Hematopoietic multipotent progenitor cell (in vitro differentiated cells): ENCODE measurements at regions not wholly inside any gene's neighbourhood (a gene's known extent, or its start where the extent isn't known, plus 50 kb on each side); places are given as distances from the start of the nearest gene placed in this dataset.
"Not testable (repeated sequence)": the region's sequence is repeated elsewhere in the genome, so short reads cannot be mapped to it uniquely, and the experiment has no call there.

Experiments used
- DNase-seq, 3 donors: peaks; one replicate each; pipeline ENCODE4 v3.0.0-alpha.2; 2011 to 2015; ENCODE audit warnings: low read depth in 2 of 3, low spot score in 2 of 3

DNA sequence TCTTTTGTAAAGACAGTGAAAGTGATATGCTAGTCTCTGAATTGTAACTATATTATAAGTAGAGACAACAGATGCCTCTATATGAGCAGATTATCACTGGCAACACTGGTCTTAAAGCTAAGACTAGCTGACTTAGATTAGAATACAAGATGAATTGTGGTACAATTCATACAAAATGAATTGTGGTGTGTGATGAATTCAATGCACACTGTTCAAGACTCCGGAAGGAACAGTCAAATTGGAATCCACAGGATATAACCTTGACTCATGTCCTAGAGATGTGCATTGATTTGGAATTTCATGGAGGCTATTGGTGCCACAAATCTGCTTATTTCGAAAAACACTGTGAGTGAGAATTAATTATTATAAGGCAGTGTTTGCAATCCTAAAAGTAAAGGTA, 701.8 kb downstream of the PCDH7 start:
- no peak for DNase-seq

DNA sequence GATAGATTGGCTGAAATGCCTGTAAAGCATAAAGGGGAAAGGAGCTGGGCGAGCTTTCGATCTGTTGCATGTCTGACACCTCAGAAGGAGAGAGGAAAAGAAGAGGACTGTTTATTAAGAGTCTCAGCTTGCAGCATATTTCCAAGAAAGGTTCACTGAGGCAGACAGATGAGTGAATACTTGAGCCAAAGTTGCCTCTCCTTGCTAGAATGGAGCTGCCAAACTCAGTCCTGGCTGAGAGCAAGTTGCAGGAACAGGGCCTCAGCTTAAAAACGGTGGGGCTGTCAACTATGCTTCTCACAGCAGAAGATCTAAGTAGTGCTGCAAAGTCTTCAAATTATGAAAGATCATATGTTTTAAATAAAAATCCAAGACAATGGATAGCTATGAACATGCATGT, 707.5 kb downstream of the PCDH7 start:
- DNase-seq: no peak

DNA sequence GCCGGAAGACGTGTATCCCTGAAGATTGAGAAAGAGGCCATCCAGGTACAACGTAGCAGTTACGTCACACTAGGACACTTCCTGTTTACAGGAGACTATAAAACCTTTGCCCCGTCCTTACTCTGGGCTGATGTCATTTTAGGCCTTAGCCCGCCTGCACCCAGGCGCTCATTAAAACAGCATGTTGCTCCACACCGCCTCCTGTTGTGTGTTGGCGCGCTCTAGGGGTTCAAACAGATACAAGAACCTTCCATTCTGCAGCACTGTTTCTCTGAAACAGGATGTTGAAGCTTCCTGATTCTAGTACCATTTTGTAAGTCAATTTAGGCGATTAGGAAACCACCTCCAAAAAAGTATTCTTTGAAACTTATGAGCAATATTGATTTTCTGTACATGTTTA, 722.1 kb downstream of the PCDH7 start:
- DNase-seq: no peak

DNA sequence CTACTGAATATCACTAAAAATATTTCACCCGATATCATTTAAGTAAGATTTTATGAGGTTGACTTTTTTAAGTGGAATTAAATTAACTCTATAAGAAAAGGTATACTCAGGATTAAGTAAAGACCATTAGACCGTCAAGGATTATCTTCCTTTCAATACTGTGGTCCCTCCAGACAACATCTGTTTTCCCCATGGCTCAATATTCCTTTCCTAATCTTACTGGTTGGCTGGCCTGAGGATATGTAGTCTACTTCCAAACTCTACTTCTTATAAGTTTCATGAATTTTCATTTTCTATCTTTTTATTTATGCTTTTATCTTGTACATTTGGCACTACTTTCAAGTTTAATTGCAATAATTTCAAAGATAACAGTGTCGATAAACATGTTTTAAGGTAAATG, 725.4 kb downstream of the PCDH7 start:
- DNase-seq: no peak

DNA sequence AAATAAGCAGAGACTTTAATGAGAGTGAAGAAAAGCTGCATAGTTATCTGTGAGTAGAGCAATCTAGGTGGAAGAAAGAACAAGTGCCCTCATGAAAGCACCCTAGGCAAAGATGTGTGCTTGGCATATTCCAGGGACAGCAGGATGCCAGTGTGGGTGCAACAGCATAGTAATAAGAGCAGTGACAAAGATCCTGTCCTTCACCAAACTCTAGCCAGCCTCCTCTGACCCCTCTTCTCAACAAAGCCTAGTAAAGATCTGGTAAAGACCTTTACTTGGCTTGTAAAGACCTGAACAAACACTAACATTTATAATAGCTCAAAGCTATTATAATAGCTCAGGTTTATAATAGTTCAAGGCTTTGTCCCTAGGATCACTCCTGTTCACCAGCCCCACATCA, 735.4 kb downstream of the PCDH7 start:
- no peak for DNase-seq

DNA sequence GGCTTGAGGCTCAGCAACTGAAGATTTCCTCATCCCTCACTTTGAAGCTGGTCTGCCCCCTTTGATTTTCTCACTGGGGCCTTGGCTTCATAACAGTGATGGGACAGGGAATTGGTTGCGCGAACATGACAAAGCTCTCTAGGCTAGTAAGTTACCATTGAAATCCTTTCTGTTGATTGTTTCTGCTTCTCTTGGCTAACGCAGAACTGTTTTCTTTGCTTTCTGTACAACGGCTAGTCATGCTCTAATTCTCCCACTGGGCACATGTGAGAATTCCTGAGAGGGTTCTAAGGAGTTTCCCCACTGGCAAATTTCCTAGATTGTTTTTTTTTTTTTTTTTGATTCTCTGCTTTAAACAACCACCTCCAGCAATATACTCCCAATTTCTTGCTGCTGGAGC, 738.6 kb downstream of the PCDH7 start:
- DNase-seq: no peak

DNA sequence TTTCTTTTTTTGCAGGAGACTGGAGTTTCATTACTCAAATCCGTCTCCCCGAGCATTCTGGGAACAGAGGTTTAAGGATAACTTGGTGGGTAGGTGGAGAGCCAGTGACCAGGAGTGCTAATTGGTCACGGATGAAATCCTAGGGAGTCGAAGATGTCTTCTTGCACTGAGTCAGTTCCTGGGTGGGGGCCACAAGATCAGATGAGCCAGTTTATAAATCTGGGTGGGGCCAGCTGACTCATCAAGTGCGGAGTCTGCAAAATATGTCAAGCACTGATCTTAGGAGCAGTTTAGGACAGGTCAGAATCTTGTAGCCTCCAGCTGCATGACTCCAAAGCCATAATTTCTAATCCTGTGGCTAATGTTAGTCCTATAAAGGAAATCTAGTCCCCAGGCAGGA, 741.3 kb downstream of the PCDH7 start:
- DNase-seq: no peak

DNA sequence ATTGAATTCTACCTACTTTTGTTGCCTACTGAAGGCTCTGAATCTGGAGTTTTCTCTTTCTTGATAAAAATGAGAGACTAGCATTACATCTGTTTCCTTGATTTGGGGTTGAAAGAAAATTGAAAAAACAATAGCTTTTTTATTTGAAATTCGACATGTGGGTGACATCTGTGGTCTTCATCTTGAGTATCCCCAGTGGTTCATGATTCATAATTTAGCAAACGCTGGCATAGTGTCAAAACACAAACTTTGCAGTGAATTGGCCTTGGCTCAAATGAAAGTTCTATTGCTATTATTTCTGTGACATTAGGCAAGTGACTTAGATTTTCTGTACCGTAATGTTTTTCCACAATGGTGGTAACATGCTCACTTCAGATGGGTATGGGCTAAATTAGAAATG, 747.6 kb downstream of the PCDH7 start:
- no peak for DNase-seq

DNA sequence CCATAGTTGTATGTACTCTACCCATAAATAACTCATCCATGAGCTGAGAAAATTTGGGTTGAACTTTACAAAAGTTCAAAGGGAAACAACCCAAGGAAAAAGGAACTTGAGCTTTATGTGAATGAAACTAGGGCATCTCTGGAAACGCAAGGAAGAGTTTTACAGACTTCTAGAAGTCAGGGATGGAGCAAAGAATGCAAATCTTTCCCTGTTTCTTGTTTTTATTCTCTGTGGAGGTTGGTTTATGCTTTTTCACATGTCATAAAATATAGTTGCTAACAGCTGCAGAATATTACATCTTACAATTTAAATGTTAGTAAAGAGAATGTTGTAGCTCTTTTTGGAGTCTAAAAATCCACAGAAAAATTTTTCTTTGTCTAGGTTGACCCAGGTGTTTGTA, 754.1 kb downstream of the PCDH7 start:
- DNase-seq: no peak

DNA sequence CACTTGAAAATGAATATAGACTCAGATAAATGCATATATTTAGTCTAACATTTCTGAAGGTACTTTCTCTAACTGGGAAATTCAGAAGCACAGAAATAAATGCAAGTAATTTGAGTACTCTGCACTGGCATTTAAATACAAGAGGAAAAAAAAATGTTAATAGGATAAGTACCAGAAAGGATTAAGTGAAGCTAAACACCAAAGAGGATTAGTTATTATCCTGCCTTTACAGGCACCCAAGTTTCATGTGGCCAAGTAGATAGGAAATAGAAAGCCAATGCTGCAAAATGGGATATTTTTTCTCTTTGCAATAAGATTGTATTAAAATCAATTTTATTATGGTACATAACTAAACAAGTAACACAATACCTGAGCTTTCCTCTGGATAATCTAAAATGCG, 762.5 kb downstream of the PCDH7 start:
- no peak for DNase-seq

DNA sequence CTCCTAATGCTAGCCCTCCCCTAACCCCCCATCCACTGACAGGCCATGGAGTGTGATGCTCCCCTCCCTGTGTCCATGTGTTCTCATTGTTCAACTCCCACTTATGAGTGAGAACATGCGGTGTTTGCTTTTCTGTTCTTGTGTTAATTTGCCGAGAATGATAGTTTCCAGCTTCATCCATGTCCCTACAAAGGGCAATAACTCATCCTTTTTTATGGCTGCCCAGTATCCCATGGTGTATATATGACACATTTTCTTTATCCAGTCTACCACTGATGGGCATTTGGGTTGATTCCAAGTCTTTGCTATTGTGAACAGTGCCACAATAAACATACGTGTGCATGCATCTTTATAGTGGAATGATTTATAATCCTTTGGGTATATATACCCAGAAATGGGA, 779.0 kb downstream of the PCDH7 start:
- not testable (repeated sequence) for DNase-seq

DNA sequence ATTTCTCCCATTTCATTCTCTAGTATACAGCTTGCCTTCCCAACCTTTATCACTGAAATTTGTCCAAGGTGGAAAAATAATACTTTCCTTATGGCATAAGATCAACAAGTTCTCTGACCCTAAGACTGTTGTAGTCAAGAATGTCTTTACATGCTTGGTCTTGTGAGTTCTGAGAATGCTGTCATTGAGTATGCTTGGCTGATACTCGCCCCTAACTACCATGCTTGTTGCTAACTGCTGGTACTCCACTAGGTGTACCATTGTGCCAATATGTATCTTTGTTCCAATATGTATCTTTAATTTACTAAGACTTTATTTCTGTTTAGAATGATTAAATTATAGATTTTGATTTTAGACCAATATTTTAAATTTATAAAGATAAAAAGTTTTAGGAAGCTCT, 796.4 kb downstream of the PCDH7 start:
- DNase-seq: no peak

DNA sequence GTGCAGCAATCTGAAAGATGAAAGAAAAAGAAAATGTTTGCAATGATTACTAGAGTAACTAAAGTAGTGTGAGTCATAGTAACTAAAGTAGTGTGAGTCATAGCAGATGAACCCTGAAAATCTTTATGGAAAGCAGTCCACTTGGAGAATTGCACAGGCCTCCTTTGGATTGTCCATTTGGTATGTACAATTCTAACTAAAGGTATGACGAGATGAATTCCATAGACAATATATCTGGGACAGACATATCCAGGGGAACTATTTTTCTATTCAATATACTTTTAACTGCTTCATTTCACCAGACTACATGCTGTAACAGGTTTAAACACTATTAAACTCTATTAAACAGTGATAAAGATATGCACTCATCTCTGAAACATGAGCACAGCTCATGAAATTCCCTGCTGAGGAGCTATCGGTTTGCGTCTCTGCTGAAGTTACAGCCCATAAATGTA, 798.7 kb downstream of the PCDH7 start:
- DNase-seq: no peak

DNA sequence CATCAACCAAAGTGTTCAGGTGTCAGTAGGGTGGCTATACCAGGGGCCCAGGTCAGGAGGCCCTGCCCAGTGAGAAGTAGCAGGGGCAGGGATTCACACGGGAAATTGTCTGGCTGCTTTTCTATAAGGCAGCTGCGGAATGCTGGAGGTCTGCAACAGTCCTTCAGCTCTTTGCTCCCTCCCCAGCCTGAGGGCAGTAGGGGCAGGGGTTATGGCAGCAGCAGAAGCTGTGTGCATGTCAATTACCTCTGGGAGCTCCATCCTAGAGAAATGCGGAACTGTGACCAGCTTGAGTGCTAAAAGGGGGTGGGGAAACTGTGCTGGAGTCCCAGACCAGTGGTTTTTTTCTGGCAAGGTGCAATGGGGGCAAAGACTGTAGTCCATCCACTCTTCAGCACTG, 810.4 kb downstream of the PCDH7 start:
- no peak for DNase-seq

DNA sequence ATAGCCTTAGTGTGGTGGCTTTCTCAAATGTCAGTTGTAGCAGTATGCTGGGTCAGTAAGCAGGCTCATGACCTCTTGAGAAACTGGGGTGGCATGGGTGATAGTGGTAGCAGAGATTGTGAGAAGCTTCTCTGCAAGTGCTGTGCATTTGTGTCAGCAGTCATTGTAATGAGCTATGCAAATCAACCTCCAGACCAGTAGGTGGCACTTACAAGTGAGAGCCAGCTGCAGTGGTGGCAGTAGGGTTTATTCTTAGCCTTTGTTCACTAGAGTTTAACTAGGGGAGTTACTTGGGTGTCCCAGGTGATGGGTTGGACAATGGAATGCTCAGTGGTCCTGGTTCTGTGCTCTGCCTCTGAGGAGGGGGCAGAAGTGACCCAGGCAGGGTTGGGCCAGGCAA, 818.7 kb downstream of the PCDH7 start:
- no peak for DNase-seq

DNA sequence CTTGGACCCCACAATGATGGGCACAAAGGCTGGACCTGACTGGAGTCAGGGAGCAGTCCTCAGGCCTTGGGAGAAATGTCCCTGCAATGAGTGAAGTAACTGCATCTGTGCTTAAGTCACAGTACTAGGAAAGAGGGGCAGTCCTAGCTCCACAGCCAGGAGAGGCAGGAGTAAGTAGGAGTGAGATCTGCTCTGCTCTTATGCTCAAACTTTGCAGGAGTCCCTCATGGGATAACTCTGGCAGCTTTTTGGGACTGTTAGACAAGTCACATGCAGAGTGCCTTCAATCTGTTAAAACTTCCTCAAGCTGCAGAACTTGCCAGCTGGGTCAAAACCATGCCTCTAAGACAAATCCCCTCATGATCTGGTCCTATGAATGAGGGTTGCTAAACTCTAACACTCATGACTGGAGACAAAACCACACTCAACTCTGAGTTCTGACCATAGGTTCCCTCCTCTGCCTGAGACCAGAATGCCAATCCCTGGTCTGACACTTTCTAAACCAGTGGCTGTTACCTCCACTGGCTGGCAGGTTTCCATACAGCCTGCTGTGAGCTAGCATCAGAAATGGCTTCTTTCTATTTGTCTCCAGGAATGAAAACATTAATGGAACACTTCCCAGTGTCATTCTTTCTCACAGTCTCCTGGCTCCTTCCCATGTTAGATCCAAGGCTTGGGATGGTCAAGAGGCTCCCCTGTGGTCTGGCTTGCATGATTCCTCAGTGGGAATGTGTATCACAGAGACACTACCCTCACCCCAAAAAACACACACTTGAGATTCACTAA, 819.3 kb downstream of the PCDH7 start:
- DNase-seq: no peak

DNA sequence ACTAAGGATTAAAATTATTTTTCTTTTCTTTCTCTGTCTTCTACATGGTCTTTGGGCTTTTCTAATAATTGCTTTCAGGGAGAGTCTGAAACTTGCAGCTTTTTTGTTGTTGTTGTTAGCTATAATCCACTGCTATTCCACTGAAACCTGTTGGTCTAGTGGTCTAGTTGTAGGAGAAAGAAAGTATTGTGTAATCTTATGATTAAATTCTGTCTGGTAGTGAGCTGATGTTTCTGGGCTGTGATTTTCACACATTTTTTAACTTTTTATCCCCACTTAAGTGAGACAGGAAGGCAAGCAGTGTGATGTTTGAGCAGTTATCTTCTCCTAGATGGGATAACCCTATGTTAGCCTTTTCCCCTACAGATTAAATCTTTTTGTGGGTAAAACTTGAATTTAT, 825.2 kb downstream of the PCDH7 start:
- no peak for DNase-seq

DNA sequence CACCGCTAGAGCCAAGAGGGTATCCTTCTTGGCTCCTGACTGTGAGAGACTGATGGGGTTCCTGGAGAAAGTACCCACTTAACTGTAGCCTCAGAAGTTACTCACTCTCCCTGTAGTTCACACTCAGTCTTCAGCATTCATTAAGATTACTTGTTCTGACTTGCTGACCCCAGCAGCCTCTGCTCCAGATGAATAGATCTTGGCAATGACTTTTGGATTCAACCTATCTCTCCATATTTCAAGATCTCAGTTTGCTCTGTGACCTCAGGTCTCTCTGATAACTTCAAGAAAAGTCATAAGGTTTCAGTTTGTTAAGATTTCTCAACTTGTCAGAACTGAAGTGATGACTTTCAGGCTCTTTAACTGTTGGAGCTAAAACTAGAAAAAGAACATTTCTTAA, 825.6 kb downstream of the PCDH7 start:
- no peak for DNase-seq

DNA sequence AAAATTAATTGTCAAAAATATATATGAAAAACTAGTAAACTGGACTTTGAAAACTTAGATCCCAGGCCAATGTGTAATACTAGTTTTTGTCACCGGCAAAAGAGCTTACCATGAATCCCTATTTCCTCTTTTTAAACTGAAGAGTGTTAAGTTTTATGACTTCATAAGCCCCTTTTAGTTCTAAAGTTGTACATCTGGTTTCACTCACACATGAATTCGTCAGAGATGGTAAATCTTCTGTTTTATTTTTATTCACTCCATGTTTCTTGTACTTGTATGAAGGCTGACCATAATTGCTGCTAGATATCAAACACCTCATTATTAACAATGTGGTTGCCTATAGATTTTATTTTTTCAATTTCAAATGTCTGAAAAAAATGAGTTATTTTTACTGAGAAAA, 827.9 kb downstream of the PCDH7 start:
- no peak for DNase-seq

DNA sequence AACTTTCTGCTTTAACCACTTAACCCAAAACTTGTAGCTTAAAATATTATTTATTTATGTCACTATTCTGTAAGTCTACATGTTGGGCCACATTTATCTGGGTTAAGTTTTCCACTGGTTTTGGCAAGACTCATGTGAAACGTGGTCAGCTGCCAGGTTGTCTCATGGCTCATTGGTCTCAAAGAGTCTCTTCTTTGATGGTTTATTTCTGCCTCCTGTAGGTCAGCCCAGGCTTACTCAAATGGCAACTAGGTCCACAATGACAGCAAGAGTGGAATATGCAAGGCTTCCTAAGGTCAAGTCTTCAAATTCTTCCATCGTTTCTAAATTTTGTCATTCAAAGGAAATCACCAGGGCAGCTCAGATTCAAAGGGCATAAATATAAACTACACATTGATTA, 828.7 kb downstream of the PCDH7 start:
- no peak for DNase-seq

DNA sequence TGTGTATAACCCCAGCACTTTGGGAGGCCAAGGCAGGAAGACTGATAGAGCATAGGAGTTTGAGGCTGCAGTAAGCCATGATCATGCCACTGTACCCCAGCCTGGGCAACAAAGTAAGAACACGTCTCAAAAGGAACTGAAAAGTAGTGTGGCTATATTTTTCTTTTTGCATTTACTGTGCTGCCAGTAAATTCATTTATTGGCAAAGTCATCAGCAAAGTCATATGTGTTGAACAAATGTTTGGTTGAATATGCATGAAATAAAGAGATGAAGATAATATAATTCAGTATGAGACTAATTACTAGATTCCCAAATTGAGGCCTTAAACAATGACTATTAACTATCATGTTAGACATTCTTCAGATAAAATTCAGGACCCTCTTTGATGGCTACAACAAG, 829.1 kb downstream of the PCDH7 start:
- DNase-seq: no peak

DNA sequence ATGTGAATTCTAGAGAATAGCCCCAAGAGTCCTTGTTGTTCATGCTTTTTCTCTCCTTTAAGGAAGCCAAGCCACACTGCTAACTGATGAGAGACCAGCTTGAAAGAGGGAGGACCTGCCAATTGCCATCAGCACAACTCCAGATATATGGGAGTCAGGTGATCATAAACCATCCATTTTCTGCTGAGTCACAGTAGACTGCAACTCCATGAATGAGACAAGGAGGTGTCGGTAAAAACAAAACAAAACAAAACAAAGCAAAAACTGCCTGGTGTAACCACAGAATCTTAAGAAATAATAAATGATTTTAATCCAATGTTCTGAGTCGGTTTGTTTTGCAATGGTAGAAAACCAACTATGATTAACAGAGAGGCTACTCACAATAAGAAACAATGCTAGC, 837.3 kb downstream of the PCDH7 start:
- no peak for DNase-seq

DNA sequence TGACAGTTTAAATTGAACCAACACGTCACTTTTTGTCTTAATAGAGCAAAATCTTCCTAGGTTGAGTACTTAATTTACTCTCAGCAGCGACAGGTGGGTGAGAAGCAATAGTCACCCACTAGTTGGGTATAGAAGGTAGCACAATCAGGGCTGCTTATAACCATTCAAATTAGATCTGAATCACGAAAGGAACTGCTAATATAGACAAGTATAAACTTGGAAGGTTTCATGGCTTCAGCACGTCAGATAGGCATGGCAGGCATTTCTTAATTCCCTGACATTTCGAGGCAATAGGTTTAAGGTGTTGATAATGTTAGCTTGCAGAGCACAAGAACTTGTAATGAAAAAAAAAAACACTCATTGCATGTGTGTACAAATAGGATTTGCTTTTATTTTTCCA, 853.4 kb downstream of the PCDH7 start:
- DNase-seq: no peak
